ENCODE measurements at regions not wholly inside any gene's neighbourhood (a gene's known extent, or its start where the extent isn't known, plus 50 kb on each side); places are given as distances from the start of the nearest gene placed in this dataset.

DNA sequence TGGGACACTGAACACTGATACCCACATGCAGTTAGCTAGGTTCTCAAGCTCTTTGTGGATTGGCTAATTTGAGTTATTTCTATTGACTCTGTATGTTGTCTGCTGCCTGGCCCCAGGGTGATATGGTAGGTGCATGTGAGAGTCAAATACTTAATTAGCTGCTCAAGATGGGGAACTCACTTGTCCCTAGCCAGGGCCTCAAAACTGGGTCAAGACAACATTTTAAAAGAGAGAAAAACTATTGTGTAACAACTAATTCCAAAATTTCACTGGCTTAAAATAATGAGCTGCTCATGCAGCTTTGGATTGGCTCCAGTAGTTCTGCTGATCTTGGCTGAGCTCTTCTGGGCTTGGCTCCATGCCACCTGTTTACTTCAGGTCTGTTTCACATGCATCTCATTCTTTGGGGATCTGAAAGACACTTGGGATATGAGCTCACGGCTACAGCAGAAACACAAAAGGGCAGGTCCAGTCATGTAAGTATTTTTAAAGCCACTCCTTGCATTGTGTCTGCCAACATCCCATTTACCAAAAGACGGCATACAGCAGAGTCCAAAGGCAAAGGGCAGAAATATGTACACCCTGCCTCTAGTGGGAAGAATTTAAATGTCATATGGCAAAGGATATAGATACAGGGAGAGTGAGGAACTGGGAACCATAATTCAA lies 716.8 kb downstream of the SUCLG1 start:
- H3K36me3 ChIP-seq (ENCODE audit: insufficient read depth, low read length, poor library complexity, severe bottlenecking) = no peaks in the 10 kb centered on the region
- DNase-seq (ENCODE audit: low spot score) = no peak
- intact Hi-C loops (cut with micrococcal nuclease; ENCODE audit: unreplicated experiment) = no loop called here
- ChIA-PET POLR2A (ENCODE audit: low non-redundant PET) (no interaction called here), CTCF (no interaction called here)
- no peak overlapping the region for H3K4me3 ChIP-seq (ENCODE audit: low read depth, low read length, poor library complexity, severe bottlenecking)
- BruUV-seq (replicated peaks) = no TSS peak
- H3K9me3 ChIP-seq (ENCODE audit: low read depth, low read length, poor library complexity, severe bottlenecking) = peaks cover 17% of the 10 kb centered on the region
- H3K27me3 ChIP-seq (replicated peaks; ENCODE audit: insufficient read depth, low read depth, low read length, poor library complexity) = no peaks in the 10 kb centered on the region
- no peaks in the 10 kb centered on the region for H3K4me1 ChIP-seq (ENCODE audit: insufficient read depth, low read length, poor library complexity, severe bottlenecking)
- H3K27ac ChIP-seq (ENCODE audit: low read depth, low read length, poor library complexity, severe bottlenecking) = no peak overlapping the region
- no peak for TF ChIP-seq EZH2 (IDR thresholded peaks at IDR 0.05; ENCODE audit: borderline replicate concordance, low read depth, low read length, poor library complexity, severe bottlenecking)
- TF ChIP-seq, protein P1, sequence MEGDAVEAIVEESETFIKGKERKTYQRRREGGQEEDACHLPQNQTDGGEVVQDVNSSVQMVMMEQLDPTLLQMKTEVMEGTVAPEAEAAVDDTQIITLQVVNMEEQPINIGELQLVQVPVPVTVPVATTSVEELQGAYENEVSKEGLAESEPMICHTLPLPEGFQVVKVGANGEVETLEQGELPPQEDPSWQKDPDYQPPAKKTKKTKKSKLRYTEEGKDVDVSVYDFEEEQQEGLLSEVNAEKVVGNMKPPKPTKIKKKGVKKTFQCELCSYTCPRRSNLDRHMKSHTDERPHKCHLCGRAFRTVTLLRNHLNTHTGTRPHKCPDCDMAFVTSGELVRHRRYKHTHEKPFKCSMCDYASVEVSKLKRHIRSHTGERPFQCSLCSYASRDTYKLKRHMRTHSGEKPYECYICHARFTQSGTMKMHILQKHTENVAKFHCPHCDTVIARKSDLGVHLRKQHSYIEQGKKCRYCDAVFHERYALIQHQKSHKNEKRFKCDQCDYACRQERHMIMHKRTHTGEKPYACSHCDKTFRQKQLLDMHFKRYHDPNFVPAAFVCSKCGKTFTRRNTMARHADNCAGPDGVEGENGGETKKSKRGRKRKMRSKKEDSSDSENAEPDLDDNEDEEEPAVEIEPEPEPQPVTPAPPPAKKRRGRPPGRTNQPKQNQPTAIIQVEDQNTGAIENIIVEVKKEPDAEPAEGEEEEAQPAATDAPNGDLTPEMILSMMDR (conservative IDR thresholded peaks at IDR 0.05; ENCODE audit: low read depth, low read length) = no peak

DNA sequence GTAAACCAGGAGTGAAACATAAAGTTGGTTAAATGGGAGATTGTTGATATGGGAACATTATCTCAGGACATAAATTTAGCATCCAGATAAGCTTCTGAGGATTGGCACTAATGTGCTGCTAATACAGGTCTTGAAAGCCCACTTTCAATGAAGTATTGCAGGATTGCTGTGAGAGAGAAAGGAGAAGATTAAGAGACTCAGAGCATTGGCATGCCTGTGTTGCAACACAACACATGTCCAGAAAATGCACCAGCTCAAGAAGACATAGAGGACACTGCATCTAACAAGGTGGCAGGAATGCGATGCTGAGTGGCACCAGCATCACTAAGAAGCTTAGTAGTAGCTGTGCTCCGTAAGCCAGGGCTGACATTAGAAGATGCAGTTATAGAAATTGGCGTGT lies 728.9 kb downstream of the SUCLG1 start:
- no TSS peak for BruUV-seq (replicated peaks)
- intact Hi-C loops (cut with micrococcal nuclease; ENCODE audit: unreplicated experiment) = no loop called here
- no peaks in the 10 kb centered on the region for H3K4me1 ChIP-seq (ENCODE audit: insufficient read depth, low read length, poor library complexity, severe bottlenecking)
- H3K4me3 ChIP-seq (ENCODE audit: low read depth, low read length, poor library complexity, severe bottlenecking) = no peak overlapping the region
- no peak overlapping the region for H3K27ac ChIP-seq (ENCODE audit: low read depth, low read length, poor library complexity, severe bottlenecking)
- H3K9me3 ChIP-seq (ENCODE audit: low read depth, low read length, poor library complexity, severe bottlenecking) = peaks cover 10% of the 10 kb centered on the region
- no peak for DNase-seq (ENCODE audit: low spot score)
- ChIA-PET POLR2A (ENCODE audit: low non-redundant PET) (no interaction called here), CTCF (no interaction called here)
- TF ChIP-seq, protein P1 (conservative IDR thresholded peaks at IDR 0.05; ENCODE audit: low read depth, low read length) = no peak
- TF ChIP-seq EZH2 (IDR thresholded peaks at IDR 0.05; ENCODE audit: borderline replicate concordance, low read depth, low read length, poor library complexity, severe bottlenecking) = no peak
- H3K27me3 ChIP-seq (replicated peaks; ENCODE audit: insufficient read depth, low read depth, low read length, poor library complexity) = no peaks in the 10 kb centered on the region
- no peaks in the 10 kb centered on the region for H3K36me3 ChIP-seq (ENCODE audit: insufficient read depth, low read length, poor library complexity, severe bottlenecking)

DNA sequence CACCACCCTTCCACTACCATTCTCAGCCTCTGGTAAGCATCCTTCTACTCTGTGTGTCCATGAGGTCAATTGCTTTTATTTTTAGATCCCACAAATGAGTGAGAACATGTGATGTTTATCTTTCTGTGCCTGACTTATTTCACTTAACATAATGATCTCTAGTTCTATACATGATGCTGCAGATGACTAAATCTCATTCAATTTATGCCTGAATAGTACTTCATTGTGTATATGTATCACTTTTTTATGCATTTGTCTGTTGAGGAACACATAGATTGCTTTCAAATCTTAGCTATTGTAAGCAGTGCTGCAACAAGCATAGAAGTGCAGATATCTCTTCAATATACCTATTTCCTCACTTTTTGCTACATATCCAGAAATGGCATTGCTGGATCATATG lies 733.3 kb downstream of the SUCLG1 start:
- intact Hi-C loops (cut with micrococcal nuclease; ENCODE audit: unreplicated experiment) = no loop called here
- no peaks in the 10 kb centered on the region for H3K27me3 ChIP-seq (replicated peaks; ENCODE audit: insufficient read depth, low read depth, low read length, poor library complexity)
- ChIA-PET POLR2A (ENCODE audit: low non-redundant PET) (no interaction called here), CTCF (no interaction called here)
- TF ChIP-seq, protein P1 (conservative IDR thresholded peaks at IDR 0.05; ENCODE audit: low read depth, low read length) = no peak
- TF ChIP-seq EZH2 (IDR thresholded peaks at IDR 0.05; ENCODE audit: borderline replicate concordance, low read depth, low read length, poor library complexity, severe bottlenecking) = no peak
- no peak overlapping the region for H3K27ac ChIP-seq (ENCODE audit: low read depth, low read length, poor library complexity, severe bottlenecking)
- no peaks in the 10 kb centered on the region for H3K4me1 ChIP-seq (ENCODE audit: insufficient read depth, low read length, poor library complexity, severe bottlenecking)
- H3K9me3 ChIP-seq (ENCODE audit: low read depth, low read length, poor library complexity, severe bottlenecking) = peaks cover 17% of the 10 kb centered on the region
- H3K4me3 ChIP-seq (ENCODE audit: low read depth, low read length, poor library complexity, severe bottlenecking) = no peak overlapping the region
- no peaks in the 10 kb centered on the region for H3K36me3 ChIP-seq (ENCODE audit: insufficient read depth, low read length, poor library complexity, severe bottlenecking)
- no TSS peak for BruUV-seq (replicated peaks)
- DNase-seq (ENCODE audit: low spot score) = no peak

Measured in A673 (cell line).